HG02852 (cell line): ENCODE measurements at regions not wholly inside any gene's neighbourhood (a gene's known extent, or its start where the extent isn't known, plus 50 kb on each side); places are given as distances from the start of the nearest gene placed in this dataset.

ENCODE experiments used
- ATAC-seq: cut with Tn5 transposase; IDR thresholded peaks from one replicate; pipeline ENCODE4 v1.9.1; 2021; ENCODE audit warnings: mild to moderate bottlenecking, moderate library complexity; ENCODE audit not compliant: unreplicated experiment

- ATAC-seq, result no peak
Observed at GRCh38 chr2:129296806-129297205, 682.7 kb upstream of the RAB6C start.

DNA sequence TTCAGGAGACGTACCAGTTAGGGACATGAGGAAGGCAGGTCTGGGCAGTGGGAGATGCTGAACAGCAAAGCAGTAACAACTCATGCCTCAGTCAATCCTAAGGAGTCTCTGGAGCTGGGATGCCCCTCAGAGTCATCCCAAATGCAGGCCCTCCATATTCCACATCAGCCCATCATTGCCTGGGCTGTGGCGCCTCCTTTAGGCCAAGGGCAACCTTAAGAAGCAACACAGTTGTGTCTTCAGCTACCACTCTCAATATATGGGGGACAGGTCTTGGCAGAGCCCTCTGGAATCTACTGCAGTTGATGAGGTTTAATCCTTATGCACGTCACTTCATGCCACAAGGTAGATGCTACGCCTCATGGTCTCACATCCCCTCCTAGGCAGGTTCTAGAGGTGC is 682.0 kb upstream of the RAB6C start:
- no peak for ATAC-seq

DNA sequence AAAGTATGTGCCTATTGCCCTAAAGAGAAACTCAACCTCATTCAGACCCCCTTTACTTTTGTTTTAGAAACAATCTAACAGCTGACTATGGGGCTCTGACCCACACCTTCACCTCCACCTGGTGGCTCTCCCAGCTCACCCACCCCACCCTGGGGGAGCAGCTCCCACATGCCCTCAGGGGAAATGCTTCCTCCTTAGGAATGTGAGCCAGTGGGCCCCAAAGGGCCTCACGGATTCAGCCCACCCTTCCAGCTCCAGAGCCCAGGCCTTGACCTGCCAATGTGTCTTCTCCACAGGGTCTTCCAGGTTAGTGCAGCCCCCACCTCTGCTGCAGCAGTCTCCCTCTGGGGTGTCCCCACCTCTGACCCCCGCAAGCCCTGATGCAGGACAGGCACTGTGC is 680.1 kb upstream of the RAB6C start:
- no peak for ATAC-seq

- ATAC-seq, result no peak
Observed at GRCh38 chr2:129299756-129300155, 679.7 kb upstream of the RAB6C start.

DNA sequence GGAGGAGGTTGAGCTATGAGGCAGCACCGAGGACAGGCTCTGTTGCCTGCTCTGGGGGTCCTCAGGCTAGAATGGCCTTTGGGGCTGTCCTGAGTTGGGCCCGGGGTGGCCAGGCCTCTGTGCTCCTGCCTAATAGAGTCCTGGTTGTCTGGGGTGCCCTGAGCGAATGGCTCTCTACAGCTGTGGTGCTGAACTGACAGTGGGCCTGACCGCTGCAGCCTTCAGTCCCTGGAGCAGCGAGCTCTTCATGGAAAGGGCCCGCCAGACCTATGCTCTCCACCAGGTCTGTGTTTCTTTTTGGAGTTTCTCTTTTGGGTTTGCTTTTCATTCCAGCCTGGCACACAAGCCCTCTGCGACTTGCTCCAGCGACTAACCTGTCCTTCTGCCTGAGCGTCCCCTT is 679.0 kb upstream of the RAB6C start:
- ATAC-seq, result no peak

- ATAC-seq, result no peak
Observed at GRCh38 chr2:129301431-129301913, 678.0 kb upstream of the RAB6C start.

DNA sequence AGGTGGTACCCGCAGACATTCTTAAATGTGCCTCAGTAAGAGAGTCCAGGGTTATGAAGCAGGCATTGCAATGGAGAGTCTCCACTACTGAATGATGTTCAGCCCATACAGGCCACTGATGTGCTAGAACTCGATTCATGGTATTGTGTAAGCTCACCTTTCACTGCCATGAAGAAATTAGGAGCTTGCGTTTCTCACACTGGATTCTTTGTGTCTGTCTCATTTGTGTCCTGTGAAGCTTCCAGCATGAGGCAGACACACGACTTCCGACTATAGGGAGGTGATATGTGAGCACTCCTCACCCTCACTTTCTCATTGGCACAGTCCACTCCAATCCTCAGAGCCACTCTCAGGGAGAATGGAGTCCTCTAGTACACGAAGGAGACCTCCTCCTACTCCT is 677.4 kb upstream of the RAB6C start:
- no peak for ATAC-seq

DNA sequence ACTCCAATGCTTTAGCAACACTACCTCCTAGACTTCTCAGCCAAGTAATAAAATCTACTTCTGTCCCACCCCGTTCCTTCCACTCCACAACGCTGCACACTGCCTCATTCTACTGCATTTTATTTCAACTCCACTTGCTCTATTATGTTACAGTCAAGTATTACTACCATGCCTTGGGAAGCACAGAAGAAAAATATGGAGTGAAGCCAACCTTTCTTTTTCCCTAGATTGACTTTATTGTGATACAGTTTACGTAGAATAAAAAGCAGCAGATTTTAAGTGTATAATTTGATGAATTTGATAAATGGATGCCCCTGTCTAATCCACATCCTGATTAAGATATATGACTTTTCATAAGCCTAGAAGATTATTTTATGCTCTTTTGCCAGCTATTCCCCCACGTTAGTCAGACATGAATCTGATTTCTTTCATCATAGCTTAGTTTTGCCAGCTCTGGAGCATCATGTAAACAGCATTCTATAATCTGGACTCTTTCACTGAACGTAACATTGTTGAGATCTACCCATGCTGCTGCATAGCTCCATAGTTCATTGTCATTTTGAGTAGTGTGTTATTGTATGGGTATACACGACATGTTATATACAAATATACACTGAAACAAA is 676.8 kb upstream of the RAB6C start:
- no peak for ATAC-seq

DNA sequence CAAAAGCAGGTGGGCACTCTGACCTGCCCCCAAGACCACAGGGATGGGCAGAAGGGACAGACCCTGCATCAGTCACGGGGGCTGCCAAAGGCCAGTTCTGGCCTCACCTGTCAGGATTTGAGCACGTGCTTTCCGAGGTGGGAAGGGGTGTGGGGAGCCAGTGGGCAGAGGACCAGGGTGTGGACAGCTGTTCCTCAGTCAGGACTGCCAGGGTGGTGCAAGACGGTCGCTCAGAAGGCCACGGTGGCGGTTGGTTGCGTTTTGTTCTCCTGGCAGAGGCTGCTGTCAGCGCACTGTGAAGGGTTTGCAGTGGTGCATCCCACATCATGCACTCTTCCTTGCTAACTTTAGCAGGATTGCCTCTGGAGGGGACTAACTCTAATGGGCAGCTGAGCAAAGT is 665.3 kb upstream of the RAB6C start:
- ATAC-seq, result no peak

- no peak for ATAC-seq
Observed at GRCh38 chr2:129318581-129319421, 660.7 kb upstream of the RAB6C start.

DNA sequence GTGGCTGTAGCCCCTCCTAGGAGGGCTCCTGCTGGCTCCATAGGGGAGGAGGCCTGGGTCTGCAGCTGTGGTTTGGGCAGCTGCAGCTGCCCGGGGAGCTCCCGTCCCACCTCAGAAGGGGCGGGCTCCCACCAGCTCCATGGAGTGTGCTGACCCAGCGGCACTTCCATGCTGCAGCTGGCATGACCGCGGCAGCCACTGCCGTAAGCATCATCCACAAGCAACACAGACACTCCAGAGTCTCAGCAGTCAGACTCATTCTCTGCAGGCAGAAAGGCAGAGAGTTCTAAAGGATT is 660.1 kb upstream of the RAB6C start:
- no peak for ATAC-seq

DNA sequence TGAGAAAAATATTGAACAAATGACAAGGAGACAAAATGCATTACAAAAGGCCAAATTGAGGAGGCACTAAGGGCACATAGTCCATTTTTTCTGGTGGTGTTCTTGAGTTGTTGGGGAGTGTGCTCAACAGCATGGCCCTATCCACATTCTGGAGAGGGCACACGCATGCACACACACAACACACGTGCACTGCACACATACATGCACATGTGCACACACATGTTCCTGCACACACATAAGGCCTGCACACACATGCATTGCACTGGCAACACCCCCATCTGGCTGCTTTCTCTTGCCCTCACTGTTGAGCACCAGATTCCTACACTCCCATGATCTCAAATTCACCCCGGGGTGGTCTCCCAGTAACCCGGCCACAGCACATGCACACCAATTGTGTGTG is 659.2 kb upstream of the RAB6C start:
- ATAC-seq, result no peak

- ATAC-seq, result no peak
Observed at GRCh38 chr2:129324349-129324748, 655.1 kb upstream of the RAB6C start.

GRCh38 chr2:129325151-129325550 is 654.3 kb upstream of the RAB6C start:
- no peak for ATAC-seq

DNA sequence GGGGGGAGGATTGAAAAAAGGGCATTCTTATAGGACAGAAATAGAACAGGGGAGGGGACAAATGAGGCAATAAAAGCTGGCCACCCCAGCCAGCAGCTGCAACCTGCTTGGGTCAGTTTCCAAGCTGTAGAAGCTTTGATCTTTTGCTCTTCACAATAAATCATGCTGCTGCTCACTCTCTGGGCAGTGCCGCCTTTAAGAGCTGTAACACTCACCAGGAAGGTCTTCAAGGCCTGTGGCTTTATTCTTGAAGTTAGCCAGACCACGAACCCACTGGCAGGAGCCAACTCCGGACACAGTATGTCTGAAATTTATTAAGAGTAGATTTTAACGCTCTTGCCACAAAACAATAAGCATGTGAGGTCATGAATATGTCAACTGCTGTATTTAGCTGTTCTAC is 649.9 kb upstream of the RAB6C start:
- ATAC-seq, result no peak

DNA sequence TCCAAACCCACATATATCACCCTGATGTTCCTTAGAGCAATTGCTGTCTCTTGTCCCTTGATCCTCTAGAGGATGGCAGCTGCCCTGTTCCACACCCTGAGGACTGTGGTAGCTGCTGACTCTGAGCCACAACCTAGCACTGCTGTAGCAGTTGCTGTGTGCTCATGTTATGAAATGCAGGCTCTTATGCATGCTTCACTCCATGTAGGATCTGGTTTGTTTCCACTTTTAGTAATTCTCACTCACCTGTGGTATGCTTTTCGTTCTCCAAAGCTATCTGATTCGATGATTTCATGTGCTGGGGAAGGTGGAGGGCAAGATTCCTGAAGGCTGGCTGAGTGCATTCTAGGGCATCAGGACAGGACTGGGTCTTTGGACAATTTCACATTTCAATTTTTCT is 649.0 kb upstream of the RAB6C start:
- ATAC-seq, result no peak

GRCh38 chr2:129331638-129332037 is 647.8 kb upstream of the RAB6C start:
- ATAC-seq, result no peak

GRCh38 chr2:129334128-129334527 is 645.3 kb upstream of the RAB6C start:
- no peak for ATAC-seq

DNA sequence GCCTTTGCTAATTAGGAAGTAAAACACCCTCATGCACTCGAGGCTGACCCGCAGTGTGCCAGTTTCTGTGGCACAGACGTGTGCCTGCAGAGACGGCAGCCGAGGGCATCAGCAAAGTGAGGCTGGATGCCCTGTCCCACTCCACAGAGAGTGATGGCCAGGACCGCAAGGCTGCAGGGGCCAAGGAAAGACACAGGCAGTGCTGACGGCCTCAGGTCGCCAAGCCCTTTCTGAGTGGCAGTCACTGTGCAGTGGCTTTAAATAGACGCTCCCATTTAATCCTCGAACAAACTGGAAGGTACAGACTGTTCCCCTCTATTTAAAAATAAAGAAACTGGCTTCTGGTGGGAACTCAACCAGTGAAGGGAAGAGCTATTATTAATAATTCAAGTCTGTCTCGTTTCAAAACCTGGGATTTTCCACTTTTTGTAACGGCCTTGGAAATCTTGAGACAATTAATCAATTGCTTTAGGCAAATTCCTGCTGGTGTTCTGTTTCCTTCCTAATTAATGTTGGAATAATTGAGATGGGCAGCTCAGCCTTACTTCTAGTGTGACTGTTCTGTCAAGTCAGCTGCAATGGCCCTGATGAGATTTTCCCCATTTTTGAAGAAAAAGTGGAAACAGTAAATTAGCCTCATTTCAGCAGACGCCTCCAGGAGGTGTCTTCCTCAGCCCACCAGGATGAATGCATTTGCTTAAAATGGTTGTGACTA is 644.6 kb upstream of the RAB6C start:
- ATAC-seq, result no peak

GRCh38 chr2:129336276-129336675 is 643.2 kb upstream of the RAB6C start:
- no peak for ATAC-seq

- no peak for ATAC-seq
Observed at GRCh38 chr2:129337076-129337475, 642.4 kb upstream of the RAB6C start.

- no peak for ATAC-seq
Observed at GRCh38 chr2:129345540-129345939, 633.9 kb upstream of the RAB6C start.
